ENCODE measurements at regions not wholly inside any gene's neighbourhood (a gene's known extent, or its start where the extent isn't known, plus 50 kb on each side); places are given as distances from the start of the nearest gene placed in this dataset.

DNA sequence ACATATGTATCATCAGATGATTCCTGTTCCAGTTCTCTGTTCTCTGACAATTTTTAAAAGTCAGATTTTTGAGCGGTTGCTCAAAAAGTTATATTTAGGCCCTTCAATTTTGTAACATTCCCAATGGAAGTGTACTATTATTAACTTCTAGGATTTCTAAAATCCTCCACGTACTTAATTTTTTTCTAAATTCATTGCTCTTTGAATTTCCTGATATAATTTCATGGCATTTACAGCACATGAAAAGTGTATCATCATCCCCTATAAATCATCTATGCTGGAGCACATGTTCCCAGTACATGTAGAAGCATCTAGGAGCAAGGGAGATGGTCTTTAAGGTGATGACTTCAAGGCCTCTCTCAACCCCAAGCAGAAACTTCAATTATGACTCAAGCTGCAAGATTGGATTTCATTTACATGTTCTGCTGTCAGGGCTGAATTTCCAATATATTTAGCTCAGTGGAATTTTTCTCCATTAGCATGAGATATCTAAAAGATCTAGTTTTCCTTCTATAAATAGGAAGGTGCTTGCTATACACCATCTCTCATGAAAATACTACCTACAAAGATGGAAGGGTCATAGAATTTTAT lies 392.8 kb upstream of the MIR17HG start:
- DNase-seq (ENCODE audit: low spot score), result no peak
- Histone ChIP-seq H3K4me1 (ENCODE audit: control insufficient read depth in 4 of 4, insufficient read depth in 4 of 4, low read length in 3 of 4) (no peaks in the 10 kb centered on the region), H3K9ac (ENCODE audit: low read depth in 1 of 2, low read length in 2 of 2) (no peak overlapping the region), H3K36me3 (ENCODE audit: control insufficient read depth in 4 of 4, insufficient read depth in 3 of 4, low read depth in 1 of 4, low read length in 3 of 4) (no peaks in the 10 kb centered on the region), H3K27me3 (ENCODE audit: control insufficient read depth in 4 of 4, insufficient read depth in 4 of 4, low read length in 3 of 4) (no peaks in the 10 kb centered on the region), H3K27ac (ENCODE audit: low read depth in 1 of 2, low read length in 2 of 2) (no peak overlapping the region), H3K4me3 (ENCODE audit: low read depth in 1 of 3, low read length in 3 of 3) (no peak overlapping the region), H3K9me3 (ENCODE audit: control insufficient read depth in 4 of 4, low read length in 3 of 4) (no peaks in the 10 kb centered on the region)
- TF ChIP-seq TAF1 (conservative IDR thresholded peaks at IDR 0.05), result no peak
- no peak for TF ChIP-seq NR2F2 (IDR thresholded peaks at IDR 0.05)
- no peak for TF ChIP-seq HNF4G (IDR thresholded peaks at IDR 0.05)
- TF ChIP-seq, protein P1, sequence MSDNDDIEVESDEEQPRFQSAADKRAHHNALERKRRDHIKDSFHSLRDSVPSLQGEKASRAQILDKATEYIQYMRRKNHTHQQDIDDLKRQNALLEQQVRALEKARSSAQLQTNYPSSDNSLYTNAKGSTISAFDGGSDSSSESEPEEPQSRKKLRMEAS (IDR thresholded peaks at IDR 0.05), result no peak
- no peak for TF ChIP-seq SP1 (IDR thresholded peaks at IDR 0.05)
- no peak for TF ChIP-seq RAD21 (IDR thresholded peaks at IDR 0.05)
- TF ChIP-seq RXRA (IDR thresholded peaks at IDR 0.05), result no peak
- TF ChIP-seq, protein P2, sequence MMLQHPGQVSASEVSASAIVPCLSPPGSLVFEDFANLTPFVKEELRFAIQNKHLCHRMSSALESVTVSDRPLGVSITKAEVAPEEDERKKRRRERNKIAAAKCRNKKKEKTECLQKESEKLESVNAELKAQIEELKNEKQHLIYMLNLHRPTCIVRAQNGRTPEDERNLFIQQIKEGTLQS (IDR thresholded peaks at IDR 0.05), result no peak
- TF ChIP-seq ZBTB33 (IDR thresholded peaks at IDR 0.05), result no peak
- no peak for TF ChIP-seq YY1 (IDR thresholded peaks at IDR 0.05)
- TF ChIP-seq, protein P3, sequence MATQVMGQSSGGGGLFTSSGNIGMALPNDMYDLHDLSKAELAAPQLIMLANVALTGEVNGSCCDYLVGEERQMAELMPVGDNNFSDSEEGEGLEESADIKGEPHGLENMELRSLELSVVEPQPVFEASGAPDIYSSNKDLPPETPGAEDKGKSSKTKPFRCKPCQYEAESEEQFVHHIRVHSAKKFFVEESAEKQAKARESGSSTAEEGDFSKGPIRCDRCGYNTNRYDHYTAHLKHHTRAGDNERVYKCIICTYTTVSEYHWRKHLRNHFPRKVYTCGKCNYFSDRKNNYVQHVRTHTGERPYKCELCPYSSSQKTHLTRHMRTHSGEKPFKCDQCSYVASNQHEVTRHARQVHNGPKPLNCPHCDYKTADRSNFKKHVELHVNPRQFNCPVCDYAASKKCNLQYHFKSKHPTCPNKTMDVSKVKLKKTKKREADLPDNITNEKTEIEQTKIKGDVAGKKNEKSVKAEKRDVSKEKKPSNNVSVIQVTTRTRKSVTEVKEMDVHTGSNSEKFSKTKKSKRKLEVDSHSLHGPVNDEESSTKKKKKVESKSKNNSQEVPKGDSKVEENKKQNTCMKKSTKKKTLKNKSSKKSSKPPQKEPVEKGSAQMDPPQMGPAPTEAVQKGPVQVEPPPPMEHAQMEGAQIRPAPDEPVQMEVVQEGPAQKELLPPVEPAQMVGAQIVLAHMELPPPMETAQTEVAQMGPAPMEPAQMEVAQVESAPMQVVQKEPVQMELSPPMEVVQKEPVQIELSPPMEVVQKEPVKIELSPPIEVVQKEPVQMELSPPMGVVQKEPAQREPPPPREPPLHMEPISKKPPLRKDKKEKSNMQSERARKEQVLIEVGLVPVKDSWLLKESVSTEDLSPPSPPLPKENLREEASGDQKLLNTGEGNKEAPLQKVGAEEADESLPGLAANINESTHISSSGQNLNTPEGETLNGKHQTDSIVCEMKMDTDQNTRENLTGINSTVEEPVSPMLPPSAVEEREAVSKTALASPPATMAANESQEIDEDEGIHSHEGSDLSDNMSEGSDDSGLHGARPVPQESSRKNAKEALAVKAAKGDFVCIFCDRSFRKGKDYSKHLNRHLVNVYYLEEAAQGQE (IDR thresholded peaks at IDR 0.05), result no peak
- TF ChIP-seq HNF4A (conservative IDR thresholded peaks at IDR 0.05), result no peak
- TF ChIP-seq EGR1 (IDR thresholded peaks at IDR 0.05; ENCODE audit: low read depth in 2 of 2), result no peak
- no peak for TF ChIP-seq FOXA1 (IDR thresholded peaks at IDR 0.05)
- TF ChIP-seq, protein P4, sequence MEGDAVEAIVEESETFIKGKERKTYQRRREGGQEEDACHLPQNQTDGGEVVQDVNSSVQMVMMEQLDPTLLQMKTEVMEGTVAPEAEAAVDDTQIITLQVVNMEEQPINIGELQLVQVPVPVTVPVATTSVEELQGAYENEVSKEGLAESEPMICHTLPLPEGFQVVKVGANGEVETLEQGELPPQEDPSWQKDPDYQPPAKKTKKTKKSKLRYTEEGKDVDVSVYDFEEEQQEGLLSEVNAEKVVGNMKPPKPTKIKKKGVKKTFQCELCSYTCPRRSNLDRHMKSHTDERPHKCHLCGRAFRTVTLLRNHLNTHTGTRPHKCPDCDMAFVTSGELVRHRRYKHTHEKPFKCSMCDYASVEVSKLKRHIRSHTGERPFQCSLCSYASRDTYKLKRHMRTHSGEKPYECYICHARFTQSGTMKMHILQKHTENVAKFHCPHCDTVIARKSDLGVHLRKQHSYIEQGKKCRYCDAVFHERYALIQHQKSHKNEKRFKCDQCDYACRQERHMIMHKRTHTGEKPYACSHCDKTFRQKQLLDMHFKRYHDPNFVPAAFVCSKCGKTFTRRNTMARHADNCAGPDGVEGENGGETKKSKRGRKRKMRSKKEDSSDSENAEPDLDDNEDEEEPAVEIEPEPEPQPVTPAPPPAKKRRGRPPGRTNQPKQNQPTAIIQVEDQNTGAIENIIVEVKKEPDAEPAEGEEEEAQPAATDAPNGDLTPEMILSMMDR (IDR thresholded peaks at IDR 0.05; ENCODE audit: low read depth, low read length, missing input control), result no peak
- no peak for TF ChIP-seq FOXA2 (IDR thresholded peaks at IDR 0.05)
- no peak for TF ChIP-seq GABPA (IDR thresholded peaks at IDR 0.05 in 1 of 2, conservative IDR thresholded peaks at IDR 0.05 in 1 of 2)
- no peak for TF ChIP-seq JUND (IDR thresholded peaks at IDR 0.05)
- 79% methylated on average over 2 of the region's 2 CpGs for WGBS

Measured in liver (tissue), 8 donors.